Colon (tissue), 2 donors: ENCODE measurements at regions not wholly inside any gene's neighbourhood (a gene's known extent, or its start where the extent isn't known, plus 50 kb on each side); places are given as distances from the start of the nearest gene placed in this dataset.

Source experiments
- FAIRE-seq: peaks from 2 replicates; lab custom pipeline; 2012; peaks lifted over from hg19 to GRCh38; lab: Jason Lieb, UNC
- donor health status: control.
- donor health status: control.

GRCh38 chr16:35170610-35171009 is 1711.2 kb downstream of the TP53TG3F start:
- no peak for FAIRE-seq

GRCh38 chr16:35171106-35171505 is 1711.7 kb downstream of the TP53TG3F start:
- FAIRE-seq = no peak

GRCh38 chr16:35173295-35173694 is 1713.9 kb downstream of the TP53TG3F start:
- FAIRE-seq = no peak

GRCh38 chr16:35174016-35174415 is 1714.6 kb downstream of the TP53TG3F start:
- no peak for FAIRE-seq

- FAIRE-seq = no peak
Observed at GRCh38 chr16:35176449-35176848, 1717.0 kb downstream of the TP53TG3F start.

GRCh38 chr16:35177851-35178250 is 1718.4 kb downstream of the TP53TG3F start:
- no peak for FAIRE-seq

GRCh38 chr16:35180970-35181369 is 1721.6 kb downstream of the TP53TG3F start:
- no peak for FAIRE-seq

GRCh38 chr16:35181422-35182030 is 1722.1 kb downstream of the TP53TG3F start:
- FAIRE-seq = no peak

GRCh38 chr16:35182043-35182677 is 1722.7 kb downstream of the TP53TG3F start:
- FAIRE-seq = no peak

- no peak for FAIRE-seq
Observed at GRCh38 chr16:35182943-35183550, 1723.6 kb downstream of the TP53TG3F start.

- no peak for FAIRE-seq
Observed at GRCh38 chr16:35184356-35184870, 1725.0 kb downstream of the TP53TG3F start.

GRCh38 chr16:35185366-35186044 is 1726.1 kb downstream of the TP53TG3F start:
- FAIRE-seq = no peak

GRCh38 chr16:35186045-35186759 is 1726.8 kb downstream of the TP53TG3F start:
- no peak for FAIRE-seq

- no peak for FAIRE-seq
Observed at GRCh38 chr16:35187665-35188225, 1728.3 kb downstream of the TP53TG3F start.

- no peak for FAIRE-seq
Observed at GRCh38 chr16:35188288-35189155, 1729.1 kb downstream of the TP53TG3F start.

- no peak for FAIRE-seq
Observed at GRCh38 chr16:35192993-35193392, 1733.6 kb downstream of the TP53TG3F start.

- FAIRE-seq = no peak
Observed at GRCh38 chr16:35193956-35194355, 1734.5 kb downstream of the TP53TG3F start.

GRCh38 chr16:35194681-35195080 is 1735.3 kb downstream of the TP53TG3F start:
- FAIRE-seq = no peak

- no peak for FAIRE-seq
Observed at GRCh38 chr16:35195173-35195863, 1735.9 kb downstream of the TP53TG3F start.

- FAIRE-seq = no peak
Observed at GRCh38 chr16:35195864-35196216, 1736.4 kb downstream of the TP53TG3F start.
